PC-9 (cell line): ENCODE measurements at regions not wholly inside any gene's neighbourhood (a gene's known extent, or its start where the extent isn't known, plus 50 kb on each side); places are given as distances from the start of the nearest gene placed in this dataset.

Source experiments
- EZH2 ChIP-seq: fragments of 200-600 bp; sonication (generic); IDR thresholded peaks from 2 replicates; pipeline ENCODE4 v1.8.0; 2017; ENCODE audit warnings: antibody characterized with exemption, low read depth
- TF ChIP-seq, protein P1 (sequence below): fragments of 200-600 bp; sonication (generic); conservative IDR thresholded peaks from 2 replicates; pipeline ENCODE4 v1.6.1; 2017; ENCODE audit warnings: mixed run types, antibody characterized with exemption, mild to moderate bottlenecking, moderate library complexity

DNA sequence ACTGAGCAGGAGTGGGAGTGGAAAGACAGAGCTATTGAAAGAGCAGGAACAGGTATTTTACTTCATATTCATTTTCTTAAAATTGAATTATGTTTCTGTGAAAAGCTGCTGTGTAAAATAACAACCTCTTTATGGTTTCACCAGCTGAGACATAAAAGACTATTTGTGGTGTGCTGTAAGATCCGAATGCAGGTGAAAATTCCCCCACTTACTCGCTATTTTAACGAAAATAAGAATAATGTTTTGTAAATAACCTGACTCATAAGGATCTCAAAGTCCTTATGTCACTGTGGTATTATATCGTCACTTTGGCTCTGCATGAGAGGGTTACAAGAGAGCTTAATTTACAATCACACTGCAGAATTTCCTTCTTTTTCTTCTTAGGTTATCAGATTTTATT lies 65.3 kb upstream of the NFIB start:
- TF ChIP-seq EZH2 = no peak
- TF ChIP-seq, protein P1, sequence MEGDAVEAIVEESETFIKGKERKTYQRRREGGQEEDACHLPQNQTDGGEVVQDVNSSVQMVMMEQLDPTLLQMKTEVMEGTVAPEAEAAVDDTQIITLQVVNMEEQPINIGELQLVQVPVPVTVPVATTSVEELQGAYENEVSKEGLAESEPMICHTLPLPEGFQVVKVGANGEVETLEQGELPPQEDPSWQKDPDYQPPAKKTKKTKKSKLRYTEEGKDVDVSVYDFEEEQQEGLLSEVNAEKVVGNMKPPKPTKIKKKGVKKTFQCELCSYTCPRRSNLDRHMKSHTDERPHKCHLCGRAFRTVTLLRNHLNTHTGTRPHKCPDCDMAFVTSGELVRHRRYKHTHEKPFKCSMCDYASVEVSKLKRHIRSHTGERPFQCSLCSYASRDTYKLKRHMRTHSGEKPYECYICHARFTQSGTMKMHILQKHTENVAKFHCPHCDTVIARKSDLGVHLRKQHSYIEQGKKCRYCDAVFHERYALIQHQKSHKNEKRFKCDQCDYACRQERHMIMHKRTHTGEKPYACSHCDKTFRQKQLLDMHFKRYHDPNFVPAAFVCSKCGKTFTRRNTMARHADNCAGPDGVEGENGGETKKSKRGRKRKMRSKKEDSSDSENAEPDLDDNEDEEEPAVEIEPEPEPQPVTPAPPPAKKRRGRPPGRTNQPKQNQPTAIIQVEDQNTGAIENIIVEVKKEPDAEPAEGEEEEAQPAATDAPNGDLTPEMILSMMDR = no peak
